ENCODE measurements at regions not wholly inside any gene's neighbourhood (a gene's known extent, or its start where the extent isn't known, plus 50 kb on each side); places are given as distances from the start of the nearest gene placed in this dataset.

- TF ChIP-seq CTCF (IDR thresholded peaks at IDR 0.05) (no peak), POLR2A (IDR thresholded peaks at IDR 0.05) (no peak)
Measured at GRCh38 chrX:39795605-39796004, 302.2 kb downstream of the BCOR start.

Measured in ovary (tissue), 3 donors.